Cardiac muscle cell (in vitro differentiated cells and primary cell): ENCODE measurements at regions not wholly inside any gene's neighbourhood (a gene's known extent, or its start where the extent isn't known, plus 50 kb on each side); places are given as distances from the start of the nearest gene placed in this dataset.

ENCODE experiments used
- DNase-seq, 2 donors: peaks; one replicate each; pipeline versions ENCODE4 v3.0.0 to v3.0.0-alpha.2; 2010 to 2017; ENCODE audit warnings: low read depth in 1 of 2, low spot score in 1 of 2
- H3K27ac ChIP-seq: fragments of 200-600 bp; sonication (generic); 2 replicates; pipeline ENCODE4 v1.5.1; 2016
- H3K27me3 ChIP-seq: fragments of 200-600 bp; sonication (generic); 2 replicates; pipeline ENCODE4 v1.6.0; 2016; ENCODE audit warnings: control low read depth
- H3K36me3 ChIP-seq: fragments of 200-600 bp; sonication (generic); 2 replicates; pipeline ENCODE4 v1.5.1; 2016; ENCODE audit warnings: control low read depth
- H3K4me1 ChIP-seq: fragments of 200-600 bp; sonication (generic); 2 replicates; pipeline ENCODE4 v1.8.1; 2017; ENCODE audit warnings: low read depth, mild to moderate bottlenecking, mixed run types
- H3K4me3 ChIP-seq: fragments of 200-600 bp; sonication (generic); 2 replicates; pipeline ENCODE4 v1.5.1; 2016; ENCODE audit warnings: mild to moderate bottlenecking
- H3K9me3 ChIP-seq: fragments of 200-600 bp; sonication (generic); 2 replicates; pipeline ENCODE4 v1.5.1; 2017; ENCODE audit warnings: low read depth, mild to moderate bottlenecking, control low read depth
- TF ChIP-seq, protein P1 (sequence below): IDR thresholded peaks from 2 replicates; pipeline ENCODE4 v1.5.1; 2012; ENCODE audit warnings: low read depth, mild to moderate bottlenecking, low read length

GRCh38 chr10:69741671-69742355, 59.9 kb upstream of the COL13A1 start:
- Histone ChIP-seq H3K4me3 (no peak overlapping the region), H3K9me3 (no peaks in the 10 kb centered on the region), H3K27ac (no peak overlapping the region), H3K27me3 (no peaks in the 10 kb centered on the region), H3K36me3 (no peaks in the 10 kb centered on the region), H3K4me1 (peaks cover 21% of the 10 kb centered on the region)
- TF ChIP-seq, protein P1, sequence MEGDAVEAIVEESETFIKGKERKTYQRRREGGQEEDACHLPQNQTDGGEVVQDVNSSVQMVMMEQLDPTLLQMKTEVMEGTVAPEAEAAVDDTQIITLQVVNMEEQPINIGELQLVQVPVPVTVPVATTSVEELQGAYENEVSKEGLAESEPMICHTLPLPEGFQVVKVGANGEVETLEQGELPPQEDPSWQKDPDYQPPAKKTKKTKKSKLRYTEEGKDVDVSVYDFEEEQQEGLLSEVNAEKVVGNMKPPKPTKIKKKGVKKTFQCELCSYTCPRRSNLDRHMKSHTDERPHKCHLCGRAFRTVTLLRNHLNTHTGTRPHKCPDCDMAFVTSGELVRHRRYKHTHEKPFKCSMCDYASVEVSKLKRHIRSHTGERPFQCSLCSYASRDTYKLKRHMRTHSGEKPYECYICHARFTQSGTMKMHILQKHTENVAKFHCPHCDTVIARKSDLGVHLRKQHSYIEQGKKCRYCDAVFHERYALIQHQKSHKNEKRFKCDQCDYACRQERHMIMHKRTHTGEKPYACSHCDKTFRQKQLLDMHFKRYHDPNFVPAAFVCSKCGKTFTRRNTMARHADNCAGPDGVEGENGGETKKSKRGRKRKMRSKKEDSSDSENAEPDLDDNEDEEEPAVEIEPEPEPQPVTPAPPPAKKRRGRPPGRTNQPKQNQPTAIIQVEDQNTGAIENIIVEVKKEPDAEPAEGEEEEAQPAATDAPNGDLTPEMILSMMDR: no peak
- DNase-seq: no peak

- TF ChIP-seq, protein P1: no peak
- Histone ChIP-seq H3K27ac (no peak overlapping the region), H3K36me3 (no peaks in the 10 kb centered on the region), H3K4me1 (peaks cover 21% of the 10 kb centered on the region), H3K27me3 (no peaks in the 10 kb centered on the region), H3K9me3 (no peaks in the 10 kb centered on the region), H3K4me3 (no peak overlapping the region)
- DNase-seq: no peak
These were observed 59.4 kb upstream of the COL13A1 start for GRCh38 chr10:69742356-69742695.

DNA sequence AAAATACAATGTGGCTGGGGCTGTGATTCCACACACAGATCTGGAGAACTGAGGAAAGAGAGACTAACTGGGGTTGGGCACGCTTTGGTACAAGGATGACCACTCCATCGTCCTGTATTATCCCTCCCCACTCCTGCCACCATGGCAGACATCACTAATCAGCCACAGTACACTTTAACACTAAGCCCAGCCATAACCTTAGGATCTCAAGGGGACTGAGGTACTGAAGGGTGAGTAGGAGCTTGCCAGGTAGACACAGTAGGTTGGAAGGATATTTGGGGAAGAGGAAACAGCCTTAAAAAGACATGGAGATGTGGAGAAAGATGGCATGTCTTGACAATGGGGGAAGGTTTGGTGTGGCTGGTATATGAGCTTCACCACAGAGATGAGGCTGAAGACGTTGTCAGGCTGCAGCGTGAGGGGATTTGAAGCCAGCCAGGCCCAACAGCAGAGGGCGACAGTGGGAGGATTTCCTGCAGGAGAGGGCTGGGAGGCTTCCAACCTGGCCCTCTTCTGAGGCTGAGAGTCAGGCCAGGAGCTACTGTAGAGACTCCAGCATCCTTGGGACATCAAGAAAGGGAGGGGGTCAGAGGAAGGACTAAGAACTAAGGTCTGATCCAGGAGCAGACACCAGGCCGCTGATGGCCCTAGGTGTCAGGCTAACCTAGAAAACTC, 58.6 kb upstream of the COL13A1 start:
- no peaks in the 10 kb centered on the region for H3K27me3 ChIP-seq
- H3K36me3 ChIP-seq: no peaks in the 10 kb centered on the region
- H3K4me1 ChIP-seq: peaks cover 21% of the 10 kb centered on the region
- no peak overlapping the region for H3K4me3 ChIP-seq
- no peak overlapping the region for H3K27ac ChIP-seq
- DNase-seq: peak; percentile 64 to 69
- H3K9me3 ChIP-seq: no peaks in the 10 kb centered on the region
- TF ChIP-seq, protein P1: peak; percentile 71

DNA sequence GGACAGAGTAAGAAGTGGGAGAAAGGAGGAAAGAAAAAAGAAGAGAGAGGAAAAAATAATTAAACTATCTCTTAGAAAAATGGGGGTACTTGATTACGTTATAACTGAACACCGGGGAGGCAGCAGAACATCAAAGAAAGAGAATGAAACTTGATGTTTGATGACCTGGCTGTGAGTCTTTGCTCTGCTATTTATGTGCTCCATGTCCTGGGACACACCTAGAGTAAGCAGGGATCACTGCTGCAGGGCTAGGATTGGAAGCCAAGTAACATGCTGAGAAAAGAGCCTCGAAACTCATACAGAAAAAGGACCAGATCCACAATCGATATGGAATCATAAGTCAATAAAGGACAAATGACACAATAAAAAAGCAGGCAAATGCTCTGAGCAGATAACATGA, 56.7 kb upstream of the COL13A1 start:
- Histone ChIP-seq H3K4me1 (peaks cover 14% of the 10 kb centered on the region), H3K27ac (no peak overlapping the region), H3K4me3 (no peak overlapping the region), H3K9me3 (no peaks in the 10 kb centered on the region), H3K27me3 (no peaks in the 10 kb centered on the region), H3K36me3 (no peaks in the 10 kb centered on the region)
- no peak for DNase-seq
- TF ChIP-seq, protein P1: no peak

DNA sequence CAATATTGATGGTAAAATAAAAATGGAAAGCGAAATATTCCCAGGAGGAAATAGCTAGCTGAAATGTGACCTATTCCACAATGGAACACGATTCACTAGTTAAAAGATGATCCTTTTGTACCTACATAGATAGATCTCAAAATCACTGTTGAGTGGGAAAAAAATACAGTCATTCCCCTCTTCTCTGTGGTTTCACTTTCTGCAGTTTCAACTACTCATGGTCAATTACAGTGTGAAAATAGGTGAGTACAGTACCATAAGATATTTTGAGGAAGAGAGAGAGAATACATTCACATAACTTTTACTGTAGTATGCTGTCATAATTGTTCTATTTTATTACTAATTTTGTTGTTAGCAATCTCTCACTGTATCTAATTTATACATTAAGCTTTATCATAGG, 56.0 kb upstream of the COL13A1 start:
- Histone ChIP-seq H3K4me3 (no peak overlapping the region), H3K36me3 (no peaks in the 10 kb centered on the region), H3K27me3 (no peaks in the 10 kb centered on the region), H3K4me1 (peaks cover 6% of the 10 kb centered on the region), H3K9me3 (no peaks in the 10 kb centered on the region), H3K27ac (no peak overlapping the region)
- TF ChIP-seq, protein P1: no peak
- no peak for DNase-seq
